EH (cell line): ENCODE measurements at regions not wholly inside any gene's neighbourhood (a gene's known extent, or its start where the extent isn't known, plus 50 kb on each side); places are given as distances from the start of the nearest gene placed in this dataset.

Experiments used
- DNase-seq: peaks from one replicate; pipeline ENCODE4 v3.0.0-alpha.2; 2015; ENCODE audit warnings: low read depth

DNA sequence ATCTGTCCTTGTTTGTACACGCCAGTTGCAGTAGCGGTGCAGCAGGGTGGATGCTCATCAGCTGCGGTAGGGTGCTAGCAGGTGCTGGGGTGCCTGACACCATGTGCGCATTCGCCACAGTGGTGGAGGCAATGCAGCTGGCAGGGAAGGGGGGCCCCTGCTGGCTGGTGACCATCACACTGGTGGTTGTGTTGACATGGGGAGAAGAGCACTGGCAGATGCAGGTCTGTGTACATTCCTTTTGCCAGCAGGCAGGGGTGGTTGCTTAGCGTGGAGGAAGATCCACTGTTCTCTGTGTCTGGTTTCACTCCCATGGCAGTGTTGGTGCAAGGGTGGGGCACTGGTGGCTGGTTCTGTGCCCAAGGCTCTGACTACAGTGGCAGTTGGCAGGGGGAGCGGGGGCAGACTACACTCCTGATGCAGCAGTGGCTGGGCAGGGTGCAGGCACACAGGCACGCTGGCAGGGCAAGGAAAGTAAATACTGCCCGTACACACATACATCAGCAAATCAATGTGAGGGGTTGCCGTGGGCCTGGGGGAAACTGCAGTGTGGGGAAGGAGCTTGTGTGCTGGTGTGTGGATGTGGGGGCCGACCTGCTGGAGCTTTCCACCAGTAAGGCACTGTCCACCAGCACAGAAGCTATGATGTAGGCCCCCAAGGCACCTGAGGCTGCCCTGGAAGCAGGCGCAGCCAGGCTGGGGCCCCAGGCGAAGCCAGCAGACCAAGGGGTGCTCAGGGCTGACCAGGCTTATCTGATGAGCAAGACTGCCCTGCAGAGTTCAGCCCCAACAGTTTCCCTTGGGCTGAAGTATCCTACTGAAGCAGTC is 87.2 kb upstream of the UNC5B start:
- no peak for DNase-seq

DNA sequence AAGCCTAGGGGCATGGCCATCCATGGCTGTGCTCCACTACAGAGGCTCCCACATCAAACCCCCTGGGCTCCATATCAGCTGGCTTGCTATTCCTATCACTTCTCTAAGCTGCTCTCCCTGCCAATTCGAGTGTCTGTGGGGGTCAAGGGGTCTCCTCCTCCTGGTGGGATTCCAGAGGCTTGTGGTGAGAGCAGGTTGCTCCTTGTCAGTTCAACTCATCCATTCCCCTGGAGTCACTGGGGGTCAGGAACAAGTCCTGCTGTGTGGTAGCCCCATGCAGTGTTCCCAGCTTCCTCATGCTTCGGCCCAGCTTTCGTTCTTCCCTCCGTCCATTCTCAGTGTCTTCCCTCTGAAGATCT is 86.6 kb upstream of the UNC5B start:
- no peak for DNase-seq

DNA sequence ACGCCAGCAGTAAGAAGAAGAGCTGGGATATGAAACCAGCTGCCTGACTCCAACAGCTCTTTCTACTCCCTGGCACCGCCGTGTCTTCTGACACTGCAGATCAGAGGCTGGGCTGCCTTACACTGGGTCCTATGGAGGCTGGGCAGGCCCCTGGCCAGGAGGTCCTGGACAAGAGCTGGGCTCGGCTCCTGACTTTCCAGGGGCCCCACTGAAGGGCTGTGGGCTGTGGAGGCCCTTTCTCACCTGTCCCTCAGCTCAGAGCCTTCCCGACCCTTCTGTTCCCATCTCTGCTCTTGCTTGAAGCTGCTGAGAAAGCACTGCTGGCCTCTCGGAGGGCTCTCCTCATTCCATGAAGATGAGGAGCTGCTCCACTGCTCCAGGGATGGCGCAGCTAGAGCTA is 85.9 kb upstream of the UNC5B start:
- no peak for DNase-seq

DNA sequence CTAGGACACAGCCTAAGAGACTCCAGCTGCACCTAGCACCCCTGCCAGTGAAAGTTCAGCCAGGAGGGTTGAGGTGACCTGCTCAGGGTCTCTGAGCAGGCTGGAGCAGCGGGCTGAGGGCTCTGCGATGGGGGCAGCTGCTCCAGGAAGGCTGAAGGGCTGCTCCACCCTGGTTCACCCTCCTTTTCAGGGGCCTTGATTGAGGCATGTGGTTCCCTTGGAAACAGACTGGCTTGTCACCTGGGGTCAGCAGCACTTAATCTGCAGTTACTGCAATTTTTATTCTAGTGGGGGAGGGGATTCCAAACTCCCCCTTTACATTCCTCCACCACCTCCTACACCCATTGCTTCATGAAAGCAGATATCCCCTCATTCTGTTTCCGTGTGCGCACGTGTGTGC is 85.3 kb upstream of the UNC5B start:
- DNase-seq: no peak

DNA sequence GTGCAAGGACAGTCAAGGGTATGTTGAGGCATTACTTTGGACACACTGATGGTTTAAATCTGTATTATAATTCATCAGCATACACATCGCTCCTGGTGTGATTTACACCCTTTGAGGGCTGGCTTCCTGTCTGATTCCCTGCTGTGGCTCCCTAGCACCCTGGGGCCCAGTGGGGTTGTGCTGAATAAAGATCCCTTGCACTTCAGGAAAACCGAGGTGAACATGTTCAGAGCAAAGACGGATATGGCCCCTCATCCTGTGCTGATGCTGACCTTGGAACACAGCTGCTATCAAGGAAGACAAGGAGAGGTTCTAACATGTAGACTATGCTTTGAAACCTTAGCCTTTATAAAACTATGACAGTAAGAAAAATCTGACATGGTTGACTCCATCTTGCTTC is 84.6 kb upstream of the UNC5B start:
- DNase-seq: no peak

DNA sequence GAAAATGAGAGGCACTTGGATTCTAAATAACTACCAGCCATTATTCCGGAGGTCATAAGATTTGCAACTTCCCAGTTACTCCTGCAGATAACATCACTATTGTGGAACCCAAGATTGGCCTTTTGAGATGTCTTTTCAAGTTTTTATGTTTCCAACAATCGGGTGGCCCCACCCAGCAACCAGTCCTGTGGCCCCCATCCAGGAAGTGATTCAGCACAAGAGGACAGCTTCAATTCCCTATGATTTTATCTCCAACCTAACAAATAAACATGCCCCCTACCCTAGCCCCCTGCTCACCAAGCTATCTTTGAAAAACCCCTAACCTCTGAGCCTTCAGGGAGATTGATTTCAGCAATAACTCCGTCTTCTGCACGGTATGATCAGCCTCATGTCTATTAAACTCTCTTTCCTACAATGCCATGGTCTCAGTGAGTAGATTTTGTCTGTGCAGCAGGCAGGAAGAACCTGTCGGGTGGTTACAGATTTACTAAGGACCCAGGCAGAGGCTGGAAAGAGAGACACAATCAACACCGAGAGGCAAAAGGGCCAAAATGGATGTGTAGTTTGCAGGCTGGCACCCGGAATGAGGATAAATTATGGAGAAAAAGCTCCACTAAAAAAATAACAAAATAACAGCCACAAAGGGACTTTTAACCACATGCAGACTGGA is 83.9 kb upstream of the UNC5B start:
- DNase-seq: no peak

DNA sequence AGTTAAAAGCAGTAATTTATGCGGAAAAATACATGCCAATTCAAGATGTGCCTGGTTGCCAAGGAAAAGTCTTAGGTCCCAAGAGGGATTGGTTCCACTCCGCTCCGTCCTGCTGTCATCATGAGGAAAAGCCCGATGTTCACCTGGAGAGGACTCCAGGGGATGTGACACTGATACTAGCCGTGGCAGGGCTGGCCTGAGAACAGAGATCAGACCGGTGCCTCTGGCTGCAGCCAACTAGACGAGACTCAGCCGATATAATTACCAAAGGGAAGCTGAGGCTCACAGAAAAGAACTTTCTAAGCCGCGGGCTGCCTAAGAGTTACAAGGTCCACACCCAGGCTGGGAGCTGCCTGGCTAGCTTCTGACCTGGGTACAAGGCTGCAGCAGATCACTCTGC is 81.3 kb upstream of the UNC5B start:
- no peak for DNase-seq

DNA sequence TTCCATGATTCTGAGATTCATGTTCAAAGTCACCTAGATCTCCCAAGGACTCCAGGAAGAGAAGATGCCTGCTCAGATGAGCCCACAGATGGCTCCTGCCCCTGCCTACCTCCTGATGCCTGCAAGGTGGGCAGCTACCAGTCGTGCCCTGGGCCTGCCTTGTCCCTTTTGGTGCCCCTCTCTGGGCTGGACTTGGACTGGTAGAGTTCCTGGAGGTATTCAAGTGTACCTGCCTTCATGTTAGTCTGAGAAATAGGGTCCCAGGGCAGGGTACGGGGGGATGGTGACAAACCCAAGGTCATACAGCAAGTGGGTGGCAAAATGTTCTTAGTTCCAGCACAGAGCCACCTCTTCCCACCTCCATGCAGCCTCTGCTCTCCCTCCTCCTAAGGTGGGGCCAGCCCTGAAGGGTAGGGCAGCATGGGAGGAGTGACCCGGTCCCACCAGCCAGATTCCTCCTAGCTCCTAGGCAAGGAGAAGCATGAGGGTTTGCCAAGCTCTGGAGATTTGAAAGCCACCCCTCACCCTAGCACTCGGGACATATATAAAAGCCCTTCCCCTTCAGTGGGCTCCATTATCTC is 80.8 kb upstream of the UNC5B start:
- DNase-seq: no peak

DNA sequence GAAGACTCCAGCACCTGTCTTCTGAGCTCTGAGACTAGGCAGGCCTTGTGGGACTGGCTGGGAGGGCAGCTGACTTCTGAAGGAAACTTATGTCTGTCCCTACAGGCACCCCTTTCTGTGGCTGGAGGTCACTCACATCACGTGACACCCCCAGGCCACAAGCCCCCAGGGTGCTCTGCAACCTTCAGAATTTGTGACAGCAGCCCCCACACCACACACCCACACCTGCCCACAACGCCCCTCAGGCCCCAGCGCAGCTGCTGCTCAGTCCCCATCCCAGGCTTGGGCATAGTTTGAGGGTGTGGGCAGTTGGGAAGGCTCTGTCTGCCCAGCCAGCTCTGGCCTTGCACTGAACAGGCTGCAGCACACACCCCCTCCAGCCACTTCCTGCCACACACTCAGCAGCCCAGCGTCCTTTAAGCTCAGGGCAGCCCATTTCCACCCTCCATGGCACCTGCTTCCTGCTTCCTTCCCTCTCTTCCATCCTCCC is 80.0 kb upstream of the UNC5B start:
- DNase-seq: no peak

DNA sequence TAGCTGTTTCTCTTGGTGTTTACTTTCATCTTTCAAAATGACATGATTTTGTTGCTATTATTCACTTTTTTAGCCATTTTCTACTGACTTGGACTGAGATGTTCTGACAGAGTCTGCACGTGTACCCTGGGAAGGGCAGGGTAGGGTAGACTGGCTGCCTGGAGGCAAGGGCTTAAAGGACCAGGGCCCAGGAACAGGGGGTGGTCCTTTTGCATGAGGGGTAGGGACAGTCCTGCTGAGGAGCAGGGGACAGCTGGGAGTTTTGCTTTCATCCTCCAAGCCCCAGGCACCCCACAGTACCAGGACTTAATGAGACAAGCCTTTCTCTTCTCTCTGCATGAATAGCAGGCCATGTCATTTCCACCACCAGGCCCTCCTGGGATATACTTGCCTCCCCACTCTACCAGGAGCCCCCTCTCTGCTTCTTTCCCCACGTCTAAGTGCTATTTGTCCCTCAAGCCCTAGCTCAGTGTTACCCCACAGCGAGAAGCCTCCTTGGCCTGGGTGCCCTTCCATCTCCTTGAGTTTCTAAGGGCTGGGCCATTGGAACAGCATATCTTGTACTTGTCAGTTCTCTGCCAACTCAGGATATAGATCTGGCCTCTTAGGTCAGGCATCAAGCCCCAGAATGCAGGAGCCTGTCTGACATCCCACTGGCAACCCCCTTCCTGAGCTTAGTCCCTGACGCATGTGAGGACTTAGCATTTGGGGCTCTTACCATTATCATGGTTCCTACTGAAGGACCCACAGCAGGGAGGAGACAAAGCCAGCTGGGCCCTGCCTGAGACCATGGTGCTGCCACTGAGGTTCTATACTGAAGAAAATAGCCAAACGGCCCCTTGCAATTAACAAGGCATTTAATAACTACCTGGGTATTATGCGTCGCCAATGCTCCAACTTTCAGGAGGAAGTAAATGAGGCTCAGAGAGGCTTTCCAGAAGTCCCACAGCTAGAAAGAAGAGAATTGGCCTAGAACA is 78.4 kb upstream of the UNC5B start:
- no peak for DNase-seq

DNA sequence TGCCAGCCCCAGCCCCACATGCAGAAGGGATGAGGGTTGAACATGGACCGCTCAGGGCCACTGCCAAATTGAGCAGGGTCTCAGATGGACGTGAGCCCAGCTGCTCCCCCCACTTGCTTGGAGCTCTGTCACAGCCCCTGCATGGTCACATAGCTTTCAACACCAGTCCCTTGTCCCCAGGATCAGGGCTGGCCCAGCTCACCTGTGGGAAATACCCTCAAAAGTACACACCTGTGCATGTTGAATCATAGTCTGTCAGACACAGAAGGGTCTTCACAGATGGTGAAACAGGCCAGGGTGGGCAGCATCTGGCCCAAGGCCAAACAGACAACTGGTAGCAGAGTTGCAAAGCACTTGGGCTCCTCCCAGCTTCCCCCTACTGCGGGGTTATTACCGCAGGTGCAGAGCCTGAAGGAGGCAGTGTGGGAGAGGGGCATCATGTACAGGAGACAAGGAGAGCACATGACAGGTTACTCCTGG is 77.6 kb upstream of the UNC5B start:
- no peak for DNase-seq

DNA sequence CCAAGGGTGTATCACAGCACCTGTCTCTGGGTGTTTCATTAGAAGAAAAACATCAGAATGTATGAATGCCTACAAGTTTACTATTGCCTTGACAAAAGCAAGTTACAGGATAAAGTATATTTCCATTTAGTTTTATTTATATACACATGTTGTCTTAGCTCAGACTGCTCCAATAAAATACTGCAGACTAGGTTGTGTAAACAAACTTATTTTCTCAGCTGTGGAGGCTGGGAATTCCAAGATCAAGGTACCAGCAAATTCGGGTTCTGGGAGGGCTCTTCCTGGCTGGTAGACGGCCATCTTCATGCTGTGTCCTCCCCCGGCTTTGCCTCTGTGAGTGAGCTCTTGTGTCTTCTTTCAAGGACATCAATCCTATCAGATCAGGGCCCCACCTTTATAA is 77.1 kb upstream of the UNC5B start:
- DNase-seq: no peak

DNA sequence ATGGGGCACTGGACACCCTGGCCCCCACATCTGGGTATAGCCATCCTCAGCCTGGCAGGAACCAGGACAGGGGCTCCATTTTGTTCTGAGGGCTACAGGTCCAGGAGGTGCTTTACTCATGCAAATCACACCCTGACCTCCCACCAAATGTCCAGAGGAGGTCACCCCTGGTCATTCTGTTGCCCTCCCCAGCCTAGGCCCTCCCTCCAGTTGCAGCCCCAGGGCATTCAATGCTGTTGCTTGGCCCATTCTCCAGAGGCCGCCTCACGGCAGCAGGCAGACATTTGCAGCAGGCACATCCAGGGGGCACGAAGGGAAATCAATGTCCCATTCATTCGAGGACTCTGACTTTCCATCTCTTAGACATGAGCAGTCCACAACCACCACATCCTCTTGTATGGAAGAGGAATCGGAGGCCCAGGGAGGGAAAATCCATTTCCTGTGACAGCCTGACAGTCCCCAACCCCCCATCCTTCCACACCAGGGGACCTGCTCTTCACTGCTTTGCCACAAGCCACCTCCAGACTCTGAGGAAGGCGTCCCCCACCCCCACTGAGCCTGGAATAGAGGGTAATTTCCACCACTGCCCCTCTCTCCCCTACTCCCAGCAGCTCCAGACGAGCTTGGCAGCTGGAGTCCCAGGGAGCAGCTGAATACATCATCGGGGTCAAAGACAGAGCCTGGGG is 76.2 kb upstream of the UNC5B start:
- no peak for DNase-seq

DNA sequence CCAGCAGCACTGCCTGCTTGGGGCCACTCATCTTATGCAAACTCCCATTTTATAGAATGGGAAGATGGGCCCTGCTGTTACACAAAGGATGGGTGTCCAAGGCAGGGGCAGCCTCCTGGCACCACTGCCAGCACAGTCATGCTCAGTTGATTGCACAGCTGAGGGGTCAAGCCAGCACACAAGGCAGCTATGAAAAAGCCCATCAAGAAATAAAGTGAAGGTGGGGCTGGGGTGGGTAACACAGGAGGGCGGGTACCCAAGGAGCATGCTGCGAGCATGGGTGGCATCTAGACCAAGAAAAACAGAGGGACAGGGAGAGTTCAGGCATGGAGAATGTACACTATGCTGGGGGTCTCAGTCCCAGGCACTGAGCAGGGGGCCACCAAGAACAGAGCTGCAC is 74.7 kb upstream of the UNC5B start:
- no peak for DNase-seq

DNA sequence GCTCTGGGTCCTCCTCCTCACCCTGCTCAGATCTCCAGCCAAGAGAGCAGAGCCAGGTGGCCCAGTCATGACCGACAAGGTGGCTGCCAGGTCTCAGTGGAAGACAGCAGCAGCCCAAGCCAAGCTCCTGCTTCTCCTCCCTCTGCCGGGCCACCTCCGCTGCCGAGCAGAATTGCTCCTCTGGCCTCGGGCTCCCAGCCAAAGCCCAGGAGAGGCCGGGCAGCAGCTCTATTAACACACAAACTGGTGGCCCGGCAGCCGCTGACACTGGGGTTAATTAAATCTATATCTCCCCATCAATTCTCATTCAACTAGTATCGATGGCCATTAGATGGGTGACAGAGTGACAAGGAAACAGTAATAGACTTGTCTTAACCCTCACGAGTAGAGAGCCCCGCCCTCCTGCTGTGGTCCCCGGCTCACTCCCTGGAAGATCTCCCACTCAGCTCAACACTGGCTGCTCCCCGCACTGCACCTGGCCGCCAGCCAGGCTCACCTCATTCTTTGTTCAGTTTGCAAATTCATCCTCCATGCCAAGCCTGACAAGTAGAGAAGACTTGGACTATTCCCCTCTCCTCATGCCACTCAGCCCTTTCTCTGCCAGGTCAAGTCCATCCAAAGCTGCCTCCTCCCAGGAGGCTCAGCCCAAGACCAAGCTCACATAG is 74.1 kb upstream of the UNC5B start:
- no peak for DNase-seq

DNA sequence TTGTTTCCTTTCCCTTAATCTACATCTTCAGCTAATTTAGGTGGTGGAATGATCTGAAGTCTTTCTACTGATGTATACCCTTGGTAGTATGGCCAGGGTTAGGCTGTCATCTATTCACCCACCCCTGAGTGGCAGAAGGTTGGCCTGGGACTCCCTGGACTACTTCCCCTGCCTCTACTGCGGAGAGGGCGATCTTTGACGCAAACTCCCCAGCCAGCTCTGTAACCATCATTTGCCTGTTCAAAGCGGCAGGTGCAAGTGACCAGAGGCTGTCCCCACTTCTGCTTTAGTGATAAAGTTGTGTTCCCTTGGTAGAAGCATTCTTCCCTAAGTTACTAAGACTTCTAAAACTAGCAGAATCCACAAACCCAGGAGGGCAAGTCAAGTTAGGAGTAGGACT is 70.8 kb upstream of the UNC5B start:
- DNase-seq: no peak

DNA sequence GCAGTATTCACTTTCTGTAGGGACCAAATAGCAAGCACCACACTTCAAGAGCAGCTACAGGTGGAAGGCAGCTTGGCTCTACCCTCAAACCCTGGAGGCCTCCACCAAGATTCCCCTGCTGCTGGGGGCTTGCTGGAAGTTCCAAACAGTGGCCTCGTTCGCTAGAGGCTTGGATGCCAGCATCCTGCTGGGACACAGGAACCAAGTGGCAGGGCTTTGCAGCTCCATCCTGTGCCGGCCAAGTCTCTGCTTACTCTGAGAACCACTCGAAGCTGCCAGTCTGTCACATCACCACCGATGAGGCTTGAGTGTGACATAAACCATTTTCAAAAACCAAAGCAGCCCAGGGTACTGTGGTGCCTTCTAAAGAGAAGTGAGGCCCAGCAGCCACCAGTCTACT is 69.2 kb upstream of the UNC5B start:
- DNase-seq: no peak

DNA sequence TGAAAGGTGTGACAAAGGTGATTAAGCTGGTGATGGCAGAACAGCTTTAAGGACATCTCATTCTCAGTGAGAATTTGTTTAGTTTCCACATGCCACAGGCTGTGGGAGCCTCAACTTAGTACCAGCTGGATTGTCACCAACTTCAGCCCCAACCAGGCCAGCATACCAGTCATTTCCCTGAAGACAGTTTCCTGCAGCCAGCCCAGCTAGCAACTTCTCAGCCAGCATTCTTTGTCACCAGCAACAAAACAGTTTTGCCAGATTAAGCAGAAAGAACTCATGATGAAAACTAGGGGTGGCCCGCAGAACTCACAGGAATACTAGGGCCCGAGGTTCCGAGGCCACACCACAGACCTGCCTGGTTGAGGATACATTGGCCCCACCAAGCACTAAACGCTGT is 68.8 kb upstream of the UNC5B start:
- DNase-seq: no peak

DNA sequence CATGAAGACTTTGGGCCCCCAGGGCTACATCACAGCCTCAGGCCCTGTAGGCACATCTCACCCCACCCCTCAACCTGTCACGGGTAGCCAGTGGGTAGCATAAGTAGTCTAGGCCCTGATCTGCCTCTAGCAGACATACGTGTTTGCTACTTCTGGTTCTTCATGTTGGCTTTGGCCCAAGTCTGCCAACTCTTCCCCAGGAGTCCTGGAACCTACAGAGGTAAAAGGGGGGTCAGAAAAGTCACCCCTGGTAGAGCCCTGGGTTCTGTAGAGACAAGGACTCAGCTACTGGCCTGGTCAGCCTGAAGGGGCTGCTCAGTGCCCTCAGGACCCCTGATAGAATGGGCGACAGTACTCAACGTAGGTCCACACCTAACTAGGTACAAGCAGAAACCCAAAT is 67.5 kb upstream of the UNC5B start:
- no peak for DNase-seq

DNA sequence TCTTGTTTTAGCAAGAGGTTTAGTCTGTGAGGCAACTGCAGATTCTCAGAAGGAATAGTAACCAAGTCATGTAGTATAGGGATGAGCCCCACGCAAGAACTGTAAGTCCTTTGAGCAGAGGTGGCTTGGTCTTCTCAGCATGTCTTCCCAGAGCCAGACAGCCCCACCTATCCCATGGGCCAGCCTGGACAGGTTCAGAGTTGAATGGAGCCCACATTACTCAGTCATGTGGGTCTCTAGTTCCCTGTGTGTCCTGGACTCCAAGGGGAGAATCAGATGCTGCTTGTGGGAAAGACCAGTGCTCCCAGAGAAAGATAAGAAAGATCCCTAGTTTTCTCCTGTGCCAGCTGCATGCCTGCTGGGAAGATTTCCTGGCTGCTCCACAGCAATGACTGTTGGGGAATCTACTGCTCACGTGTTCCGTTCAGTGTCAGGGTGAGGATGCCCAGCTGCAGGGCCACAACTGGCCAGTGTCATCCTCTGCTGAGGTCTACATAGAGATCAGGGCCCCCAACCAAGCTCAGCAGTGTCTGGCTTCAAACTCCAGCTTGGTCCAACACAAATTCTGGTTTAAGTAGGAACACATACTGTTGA is 66.9 kb upstream of the UNC5B start:
- no peak for DNase-seq

DNA sequence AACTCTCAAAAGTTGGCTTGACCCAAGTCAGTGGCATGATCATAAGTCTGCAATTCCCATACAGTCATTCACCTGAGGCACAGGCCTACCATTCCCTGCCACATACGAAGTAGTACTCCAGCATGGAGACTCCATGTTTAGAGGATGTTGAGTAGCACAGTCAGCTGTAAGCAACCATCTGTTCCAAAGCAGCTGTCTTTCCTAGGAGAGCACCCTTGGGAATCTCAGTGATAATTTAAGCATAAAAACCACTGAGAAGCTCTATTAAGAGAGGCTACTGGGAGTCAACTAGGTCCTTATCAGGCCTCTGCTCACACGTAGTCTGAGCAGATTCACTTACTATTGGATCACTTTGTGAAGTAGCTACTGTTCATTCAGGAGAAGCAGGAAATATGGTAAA is 61.6 kb upstream of the UNC5B start:
- no peak for DNase-seq
